CD4-positive, alpha-beta T cell treated with Interleukin-2 at 100 ng/mL for 4 hours (primary cell): ENCODE measurements at regions not wholly inside any gene's neighbourhood (a gene's known extent, or its start where the extent isn't known, plus 50 kb on each side); places are given as distances from the start of the nearest gene placed in this dataset.

Experiments used
- DNase-seq: peaks from one replicate; pipeline ENCODE4 v3.0.0-alpha.2; 2020; ENCODE audit warnings: low spot score

DNA sequence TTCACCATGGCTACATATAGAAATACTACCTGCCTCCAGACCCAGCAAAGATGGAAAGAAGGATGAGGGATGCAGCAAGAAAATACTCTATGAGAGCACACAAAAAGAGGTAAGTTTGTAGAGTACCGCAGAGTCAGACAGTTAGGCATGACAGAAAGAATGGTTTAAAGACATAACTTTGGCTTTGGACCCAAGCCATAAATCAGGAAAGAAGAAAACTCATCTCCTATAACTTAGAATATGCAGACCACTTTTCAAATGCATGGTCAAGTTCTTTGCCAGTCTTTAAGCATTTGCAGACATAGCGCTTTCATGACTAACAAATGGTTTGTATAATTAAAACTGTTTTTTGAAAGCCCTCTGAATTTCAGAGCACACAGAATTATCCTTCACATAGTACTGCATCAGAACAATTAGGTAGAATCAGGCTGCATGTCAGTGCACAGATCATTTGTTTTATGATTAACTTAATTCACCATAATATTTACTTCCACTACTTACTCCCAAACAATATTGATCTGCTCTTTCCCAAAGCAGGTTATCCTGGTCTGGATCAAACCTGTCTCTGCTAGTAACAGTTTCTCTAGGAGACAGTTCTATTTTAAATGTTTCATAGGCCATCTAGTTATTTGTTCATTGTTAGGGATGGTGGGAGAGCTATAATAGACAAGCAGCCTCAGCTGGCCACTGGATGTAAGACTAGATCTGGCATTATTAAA, 280.7 kb upstream of the NR5A2 start:
- DNase-seq = no peak

DNA sequence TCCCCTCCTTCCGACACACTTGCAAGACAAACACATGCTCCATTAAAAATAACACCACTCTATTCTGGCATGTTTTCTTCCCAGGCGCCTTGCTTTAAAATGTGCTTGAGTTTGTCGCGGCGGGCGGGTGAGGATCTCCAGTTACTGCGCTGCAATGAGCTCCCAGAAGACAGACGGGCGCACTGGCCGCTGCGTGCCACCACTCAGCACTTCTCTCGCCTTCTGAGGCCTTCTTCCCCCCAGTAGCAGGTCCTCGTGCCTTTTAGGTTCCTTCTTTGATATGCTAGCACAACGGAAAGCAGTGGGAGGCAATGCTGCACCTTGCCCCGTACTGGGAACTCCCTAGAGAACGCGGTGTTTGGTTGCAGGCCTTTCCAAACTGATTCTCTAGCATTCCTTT, 279.5 kb upstream of the NR5A2 start:
- no peak for DNase-seq

DNA sequence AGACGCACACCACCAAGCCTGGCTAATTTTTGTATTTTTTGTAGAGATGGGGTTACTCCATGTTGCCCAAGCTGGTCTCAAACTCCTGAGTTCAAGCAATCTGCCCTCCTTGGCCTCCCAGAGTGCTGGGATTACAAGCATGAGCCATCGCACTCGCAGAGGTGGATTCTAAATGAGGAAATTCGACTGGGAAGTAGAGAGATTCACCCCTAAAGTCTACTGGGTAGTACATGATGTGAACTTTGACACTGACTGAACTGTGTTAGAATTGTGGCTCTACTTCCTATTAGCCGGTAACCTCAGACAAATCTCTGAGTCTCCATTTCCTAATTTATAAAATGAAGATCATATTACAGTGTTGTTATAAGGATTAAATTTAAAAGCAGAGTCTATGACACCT, 276.0 kb upstream of the NR5A2 start:
- no peak for DNase-seq

DNA sequence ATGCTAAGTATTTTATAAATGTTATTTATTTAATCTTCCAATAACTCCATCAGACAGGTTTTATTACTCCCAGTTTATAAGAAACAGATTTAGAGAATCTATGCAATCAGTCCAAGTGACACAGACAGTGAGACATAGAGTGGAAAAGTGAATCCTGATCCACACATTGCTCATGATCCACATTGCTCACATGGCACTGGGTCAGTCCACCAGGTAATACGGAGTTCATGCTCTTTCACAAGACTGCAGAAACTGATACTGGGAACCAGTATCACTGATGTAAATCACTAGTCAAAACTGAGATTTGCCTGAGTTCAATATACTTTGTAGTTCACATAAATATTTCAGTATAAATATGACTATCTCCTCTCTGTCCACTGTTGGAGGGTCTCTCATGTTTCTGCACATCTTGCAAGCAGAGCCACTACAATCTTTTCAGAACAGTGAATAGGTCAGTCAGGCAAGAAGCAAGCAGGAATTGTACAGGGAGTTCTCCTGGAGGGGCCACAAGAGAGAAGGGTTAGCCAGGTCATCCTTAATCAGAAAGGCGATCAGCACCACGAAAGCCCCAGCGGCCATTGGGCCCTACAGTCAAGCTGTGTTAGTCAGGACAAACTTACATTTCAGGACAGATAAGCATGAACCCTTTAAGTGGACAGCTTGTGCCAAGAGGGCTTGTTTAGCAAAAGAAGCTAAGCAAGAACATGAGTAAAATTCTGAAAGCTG, 275.4 kb upstream of the NR5A2 start:
- no peak for DNase-seq

DNA sequence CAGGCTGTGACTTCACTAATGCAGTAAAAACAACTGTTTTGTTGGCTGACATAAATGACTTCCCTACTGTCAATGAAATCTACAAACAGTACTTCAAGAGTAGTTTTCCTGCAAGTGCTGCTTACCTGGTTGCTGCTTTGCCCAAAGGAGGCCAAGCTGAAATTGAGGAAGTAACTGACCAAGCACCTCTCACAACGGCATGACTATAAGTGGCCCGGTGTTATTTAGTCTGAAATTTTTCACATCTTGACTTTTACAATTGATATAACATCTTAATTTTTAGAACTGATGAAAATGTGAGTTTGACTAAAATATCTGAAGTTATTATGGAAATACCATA, 274.9 kb upstream of the NR5A2 start:
- DNase-seq = no peak

DNA sequence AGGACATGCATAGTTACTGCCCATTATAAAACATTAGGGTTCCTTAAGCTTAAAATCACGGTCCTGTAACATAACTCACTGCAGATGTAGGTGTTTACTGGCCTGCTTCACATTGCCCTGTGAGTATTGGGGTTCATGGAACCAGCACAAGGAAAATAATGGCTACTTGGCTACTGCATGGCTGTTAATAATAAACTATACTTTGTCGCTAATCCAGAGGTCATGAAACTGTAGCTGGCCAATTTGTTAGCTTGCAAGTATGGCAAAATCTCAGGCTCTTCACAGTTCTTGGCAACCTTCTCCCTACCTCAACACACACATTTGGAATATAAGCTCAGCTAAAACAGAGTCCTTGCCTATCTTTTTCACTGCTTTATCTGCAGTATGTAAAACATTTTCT, 274.0 kb upstream of the NR5A2 start:
- no peak for DNase-seq

DNA sequence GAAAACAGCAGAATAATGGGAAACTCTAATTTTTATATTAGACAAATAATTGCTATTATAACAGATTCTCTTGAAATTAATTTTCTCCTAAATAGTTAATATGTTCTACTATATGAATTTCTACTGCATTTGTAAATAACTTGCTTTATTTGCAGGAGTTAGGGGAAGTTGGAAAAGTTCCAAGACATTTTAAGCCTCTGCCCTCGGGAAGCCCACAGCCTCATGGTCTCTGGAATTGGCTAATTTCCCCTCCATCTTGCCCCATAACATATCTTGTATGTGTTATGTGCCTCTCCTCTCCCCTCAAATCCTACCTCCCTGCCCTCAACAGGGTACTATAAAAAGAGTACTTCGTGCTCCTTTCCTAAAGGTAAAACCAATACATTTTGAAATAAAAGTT, 271.4 kb upstream of the NR5A2 start:
- no peak for DNase-seq

DNA sequence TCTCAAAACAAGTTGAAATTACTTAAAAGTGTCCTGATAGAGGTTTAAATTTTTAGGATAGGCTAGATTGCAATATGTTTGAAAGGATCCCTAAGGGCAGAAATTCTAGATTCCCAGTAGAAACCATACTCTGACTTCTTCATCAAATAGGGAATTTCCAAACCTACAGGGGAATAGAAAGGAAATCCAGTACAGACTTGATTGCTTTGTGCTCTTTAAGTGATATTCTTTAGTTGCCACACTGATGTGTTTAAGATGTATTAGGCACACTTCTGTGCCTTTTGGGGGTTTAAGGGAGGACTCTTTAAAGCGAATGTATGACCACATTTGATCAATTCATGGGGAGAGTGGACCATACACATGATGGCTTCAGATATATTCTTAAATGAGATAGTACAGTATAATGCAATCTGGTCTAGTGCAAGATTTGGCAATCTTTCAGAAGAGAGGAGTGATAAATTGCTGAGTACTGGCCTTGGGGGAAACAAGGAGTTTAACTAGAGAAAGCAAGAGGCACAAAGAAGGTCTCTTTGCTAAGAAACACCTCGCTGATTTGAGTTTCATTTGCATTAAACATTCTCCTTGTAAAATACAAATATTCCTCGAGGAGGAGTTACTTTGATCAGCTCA, 268.8 kb upstream of the NR5A2 start:
- DNase-seq = no peak

DNA sequence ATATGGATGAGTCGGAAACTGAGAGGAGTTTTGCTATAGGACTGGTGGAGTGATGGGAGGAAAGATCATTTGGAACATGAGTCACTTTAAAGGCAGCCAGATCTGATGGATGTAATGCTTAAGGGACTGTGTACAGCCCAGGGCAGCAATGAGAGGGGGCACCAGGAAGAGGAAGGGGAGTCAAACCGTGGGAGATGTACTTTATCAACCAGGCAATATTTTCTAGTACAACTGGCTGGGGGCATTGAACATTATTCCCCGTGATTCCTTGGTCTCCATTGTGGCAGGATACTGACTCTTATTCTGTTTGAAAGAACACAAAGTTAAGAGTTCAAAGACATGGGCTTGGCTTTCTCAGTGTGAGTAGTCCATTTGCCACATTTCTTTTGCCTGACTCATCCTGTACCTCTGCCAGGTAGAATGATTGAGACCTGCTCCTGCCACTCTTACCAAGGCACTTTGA, 268.2 kb upstream of the NR5A2 start:
- DNase-seq = no peak

DNA sequence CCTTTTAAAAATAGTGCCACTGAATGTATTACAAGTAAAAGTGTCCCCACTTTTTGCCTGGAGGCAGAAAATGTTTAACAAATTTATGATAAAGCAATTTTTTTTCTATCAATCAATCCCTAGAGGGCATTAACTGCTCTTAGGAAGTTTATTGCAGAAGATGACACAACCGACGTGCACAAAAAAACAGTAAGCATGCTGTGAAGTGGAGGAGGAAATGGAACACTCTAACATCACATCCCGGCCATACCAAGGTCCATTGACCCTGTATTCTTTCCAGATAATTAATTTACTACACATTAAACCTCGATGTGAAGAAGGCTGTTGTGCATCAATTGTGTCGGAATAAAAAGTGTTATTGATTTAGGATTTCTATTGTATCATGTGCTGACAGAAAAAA, 264.9 kb upstream of the NR5A2 start:
- no peak for DNase-seq

DNA sequence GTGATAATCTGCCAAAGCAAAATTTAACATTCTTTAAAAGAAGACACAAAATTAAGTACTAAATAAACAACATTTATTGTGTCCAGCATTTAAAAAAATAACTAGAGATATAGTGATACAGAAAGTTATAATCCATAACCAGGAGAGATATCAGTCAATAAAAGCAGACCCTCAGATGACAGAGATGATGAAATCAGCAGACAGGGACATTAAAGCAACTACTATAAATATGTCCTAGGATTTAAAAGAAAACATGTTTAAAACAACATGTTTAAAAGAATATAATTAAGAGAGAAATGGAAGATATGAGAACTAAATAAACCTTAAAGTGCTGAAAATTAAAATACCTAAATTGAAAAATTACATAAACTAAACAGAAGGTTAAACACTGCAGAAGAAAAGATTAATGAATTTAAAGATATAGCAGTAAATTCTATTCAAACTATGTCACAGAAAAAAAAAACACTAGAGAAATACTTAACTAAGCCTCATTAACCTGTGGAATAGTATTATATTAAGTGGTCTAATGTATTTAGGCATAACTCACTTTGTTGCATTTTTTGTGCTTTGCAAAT, 261.2 kb upstream of the NR5A2 start:
- no peak for DNase-seq

DNA sequence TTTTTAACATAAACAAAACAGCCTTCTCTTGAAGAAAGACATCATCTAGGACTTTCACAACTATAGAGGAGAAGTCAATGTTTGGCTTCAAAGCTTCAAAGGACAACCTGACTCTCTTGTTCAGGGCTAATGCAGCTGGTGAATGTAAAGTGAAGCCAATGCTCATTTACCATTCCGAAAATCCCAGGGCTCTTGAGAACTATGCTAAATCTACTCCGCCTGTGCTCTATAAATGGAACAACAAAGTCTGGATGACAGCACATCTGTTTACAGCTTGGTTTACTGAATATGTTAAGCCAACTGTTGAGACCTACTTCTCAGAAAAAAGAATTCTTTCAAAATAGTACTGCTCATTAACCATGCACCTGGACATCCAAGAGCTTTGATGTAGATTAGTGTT, 259.8 kb upstream of the NR5A2 start:
- no peak for DNase-seq

DNA sequence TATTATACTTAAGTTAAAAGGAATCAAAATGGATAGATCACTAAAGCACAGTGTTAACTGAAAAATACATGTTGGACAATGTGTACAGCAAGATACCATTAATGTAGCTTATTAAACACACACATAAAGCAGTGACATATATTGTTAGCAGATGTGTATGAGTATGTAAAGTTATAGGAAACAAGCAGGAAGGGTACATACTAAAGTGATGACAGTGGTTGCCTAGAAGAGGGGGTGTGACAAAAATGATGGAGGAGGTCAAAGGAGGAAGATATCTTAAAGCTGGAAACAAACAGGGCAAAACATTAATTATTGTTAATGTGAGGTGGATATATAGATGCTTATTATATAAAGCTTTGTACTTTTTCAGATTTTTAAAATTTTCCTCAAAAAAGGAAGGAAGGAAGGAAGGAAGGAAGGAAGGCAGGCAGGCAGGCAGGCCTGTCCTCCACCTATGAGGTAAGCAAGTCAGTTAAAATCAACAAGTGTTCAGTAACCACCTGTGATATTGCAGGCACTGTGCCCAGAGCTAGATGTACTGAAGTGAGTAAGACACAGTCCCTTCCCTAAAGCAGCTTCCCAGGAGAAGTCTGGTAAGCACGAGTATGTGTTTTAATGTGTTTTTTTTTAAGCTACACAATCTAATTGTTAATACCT, 252.9 kb upstream of the NR5A2 start:
- no peak for DNase-seq

DNA sequence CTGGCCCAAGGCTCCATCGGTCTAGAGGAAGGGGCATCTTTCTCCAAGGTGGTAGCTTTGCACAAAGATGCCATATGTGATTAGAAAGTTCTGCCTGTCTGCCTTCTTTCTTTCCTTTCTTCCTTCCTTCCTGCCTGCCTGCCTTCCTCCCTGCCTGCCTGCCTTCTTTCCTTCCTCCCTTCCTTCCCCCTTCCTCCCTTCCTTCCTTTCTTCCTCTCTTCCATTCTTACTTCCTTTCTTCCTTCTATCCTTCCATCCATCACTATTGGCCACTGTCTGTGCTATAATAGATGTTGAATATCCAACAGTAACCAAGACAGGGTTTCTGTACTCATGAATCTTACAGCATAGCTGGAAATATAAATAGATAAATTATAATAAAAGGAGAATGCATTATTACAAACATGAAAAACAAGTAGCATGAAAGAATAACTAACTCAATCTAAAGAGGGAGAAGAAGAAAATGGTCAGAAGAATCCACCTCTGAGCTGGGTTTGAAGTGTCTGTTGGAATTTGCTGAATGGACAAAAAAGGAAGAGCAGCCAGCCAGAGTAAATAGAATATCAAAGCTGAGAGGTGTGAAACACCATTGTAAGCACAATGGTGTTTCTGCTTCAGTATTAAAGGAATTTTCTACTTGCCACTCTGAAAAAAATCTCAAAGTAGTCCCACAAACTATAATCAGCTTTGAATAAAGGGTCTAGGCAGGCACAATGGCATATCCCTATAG, 250.6 kb upstream of the NR5A2 start:
- DNase-seq = no peak

DNA sequence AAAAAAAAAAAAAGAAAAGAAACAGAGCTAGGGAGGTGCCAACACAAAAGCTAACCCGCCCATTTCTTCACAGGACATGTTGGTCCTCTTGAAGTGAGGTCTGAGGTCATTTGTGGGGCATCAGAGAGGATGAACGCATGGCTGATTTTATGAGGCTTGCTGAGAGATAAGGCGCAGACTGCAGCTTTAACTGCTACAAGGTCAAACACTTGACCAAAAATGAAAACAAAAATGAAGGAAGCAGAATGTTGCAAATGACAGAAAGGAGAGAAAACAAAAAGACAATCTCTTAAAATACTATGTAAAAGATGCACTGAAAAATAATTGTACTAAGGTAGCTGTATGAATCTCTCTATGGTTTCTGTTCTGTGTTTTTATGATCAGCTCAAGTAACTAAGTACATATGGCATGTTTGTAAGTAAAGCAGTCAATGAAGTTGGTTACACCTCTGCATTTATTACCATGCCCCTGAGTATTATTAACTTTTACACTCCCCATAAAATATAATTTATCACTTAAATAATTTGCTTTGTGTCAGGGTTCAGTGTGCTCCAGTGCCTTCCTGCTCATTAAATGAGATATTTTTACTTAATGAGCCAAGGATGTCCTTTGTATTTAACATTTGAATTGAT, 249.1 kb upstream of the NR5A2 start:
- DNase-seq = no peak

DNA sequence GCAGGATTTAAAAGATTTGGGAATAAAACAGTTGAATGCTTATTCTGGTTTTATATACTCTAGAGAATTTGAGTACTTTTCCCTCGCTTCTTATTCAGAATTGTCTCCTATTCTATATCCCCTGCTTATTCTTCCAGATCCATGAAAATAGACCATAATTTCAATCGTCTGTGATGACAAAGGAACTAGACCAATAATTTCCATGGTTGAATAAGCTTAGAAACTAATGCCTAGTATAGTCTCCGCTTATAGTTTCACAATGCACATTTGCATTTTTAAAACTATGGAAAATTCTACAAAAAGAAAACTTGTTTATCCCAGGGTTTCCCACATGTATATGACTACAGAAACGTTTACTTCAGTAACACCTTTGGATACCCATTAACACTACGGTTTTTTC, 247.4 kb upstream of the NR5A2 start:
- no peak for DNase-seq

DNA sequence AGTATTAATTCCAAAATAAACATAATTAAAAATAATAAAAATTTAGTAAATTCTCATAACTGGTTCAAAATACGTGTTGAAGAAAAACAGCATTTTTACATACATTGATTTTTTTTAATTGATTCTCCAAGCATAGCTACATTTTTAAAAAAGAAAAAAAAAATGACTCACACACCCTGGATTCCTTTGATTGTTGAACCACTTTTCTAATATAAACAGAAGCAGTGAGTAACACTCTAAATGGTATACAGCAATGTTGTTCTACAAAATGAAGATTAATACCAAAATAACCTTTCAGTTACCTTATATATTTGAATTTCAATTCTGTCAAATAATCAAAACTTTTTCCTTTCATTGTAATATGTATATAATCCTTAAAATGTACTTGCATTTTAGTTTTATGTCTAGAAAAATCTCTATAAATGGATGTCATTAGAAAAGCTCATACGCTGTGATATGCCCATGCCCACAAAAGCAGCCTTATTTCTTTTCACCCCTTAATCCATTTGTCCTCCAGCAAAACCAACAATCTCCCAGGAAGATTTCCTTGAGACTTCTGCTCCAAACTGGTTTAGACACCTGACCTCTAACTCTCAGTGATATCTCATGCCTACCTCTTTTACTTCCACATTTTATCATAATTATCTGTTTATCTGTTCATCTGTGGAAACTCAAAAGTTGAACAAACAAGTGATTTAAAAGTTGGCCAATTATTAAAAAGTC, 246.4 kb upstream of the NR5A2 start:
- no peak for DNase-seq

DNA sequence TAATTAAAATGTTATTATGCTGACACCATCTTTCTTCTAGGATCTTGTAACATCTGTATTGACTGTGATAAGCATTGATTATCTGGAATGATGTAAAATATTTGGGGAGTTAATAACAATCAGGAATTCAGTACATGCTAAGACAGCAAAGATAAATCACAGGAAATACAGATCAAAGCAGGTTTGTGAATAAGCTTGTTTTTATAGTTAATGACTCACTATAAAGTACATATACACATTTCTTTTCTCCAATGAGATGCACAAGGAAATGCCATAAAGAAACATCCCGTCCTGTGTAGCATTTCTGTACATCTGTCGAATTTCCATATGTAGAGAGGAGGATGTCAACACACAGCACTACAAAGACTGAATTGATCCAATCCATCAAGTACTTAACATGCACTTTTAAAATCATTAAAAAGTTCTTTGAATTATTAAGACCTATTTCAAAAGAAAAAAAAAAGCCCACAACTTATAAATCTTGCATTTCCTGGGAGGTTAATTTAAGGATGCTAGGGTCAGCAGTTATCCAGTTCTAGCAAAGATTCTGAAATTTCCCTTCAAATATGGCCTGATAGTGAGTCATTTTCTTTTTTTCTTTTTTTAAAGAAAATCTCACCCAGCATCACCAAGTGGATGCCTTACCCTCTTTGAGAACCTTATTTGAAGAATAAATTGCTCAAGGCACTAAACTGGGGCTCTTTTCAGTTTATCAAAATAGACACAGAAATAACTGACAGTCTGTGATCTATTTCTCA, 243.2 kb upstream of the NR5A2 start:
- no peak for DNase-seq

DNA sequence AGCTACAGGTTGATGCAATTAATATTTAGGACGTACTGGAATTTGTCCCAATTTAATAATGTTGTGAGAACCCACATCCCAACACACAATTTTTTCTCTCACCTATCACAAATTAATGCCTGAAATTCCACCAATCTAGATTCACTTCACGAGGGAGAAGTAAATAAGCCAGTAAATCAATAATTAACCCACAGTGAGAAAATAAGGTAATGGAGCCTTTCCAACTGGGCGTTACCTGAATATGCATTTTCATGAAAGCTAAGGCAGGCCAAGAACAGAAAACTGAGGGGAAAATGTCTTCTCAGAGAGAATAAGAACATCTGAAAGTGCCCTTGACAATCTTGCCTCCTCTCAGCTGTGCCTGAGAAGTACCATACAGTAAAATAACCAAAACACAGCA, 240.8 kb upstream of the NR5A2 start:
- no peak for DNase-seq

DNA sequence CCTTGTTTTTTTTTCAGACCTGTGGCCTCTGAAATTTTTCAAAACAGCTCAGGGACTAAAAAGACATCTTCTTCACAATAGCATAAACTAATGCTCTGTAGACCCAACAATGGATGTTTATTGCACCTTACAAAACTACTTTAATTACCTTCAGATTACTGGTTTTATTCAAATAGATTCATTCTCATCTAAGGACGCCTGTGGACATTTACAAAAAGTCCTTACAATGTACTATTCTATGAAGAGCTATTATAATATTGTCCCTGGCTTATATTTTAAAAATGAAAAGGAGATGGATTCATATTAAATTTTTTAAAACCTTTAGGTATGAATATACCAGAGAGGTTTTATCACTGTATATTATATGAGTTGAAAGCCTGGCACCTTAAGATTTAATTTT, 238.4 kb upstream of the NR5A2 start:
- no peak for DNase-seq
